ENCODE measurements at regions not wholly inside any gene's neighbourhood (a gene's known extent, or its start where the extent isn't known, plus 50 kb on each side); places are given as distances from the start of the nearest gene placed in this dataset.

GRCh38 chr11:92546603-92547002, 322.0 kb downstream of the FAT3 start:
- TF ChIP-seq POLR2A (IDR thresholded peaks at IDR 0.05) (no peak), CTCF (IDR thresholded peaks at IDR 0.05) (no peak)
- intact Hi-C loops (cut with DNase I): no loop called here
- 78 to 86% methylated on average over 5 of the region's 5 CpGs for WGBS, 2 donors
- Histone ChIP-seq H3K9me3 (no peaks in the 10 kb centered on the region), H3K4me3 (no peak overlapping the region), H3K4me1 (peaks cover 4% of the 10 kb centered on the region), H3K27me3 (no peaks in the 10 kb centered on the region), H3K27ac (no peak overlapping the region), H3K36me3 (replicated peaks in 1 of 2; ENCODE audit: insufficient read depth in 1 of 2, low read depth in 2 of 2) (no peaks in the 10 kb centered on the region)
- no peak for DNase-seq
- ATAC-seq: no peak

DNA sequence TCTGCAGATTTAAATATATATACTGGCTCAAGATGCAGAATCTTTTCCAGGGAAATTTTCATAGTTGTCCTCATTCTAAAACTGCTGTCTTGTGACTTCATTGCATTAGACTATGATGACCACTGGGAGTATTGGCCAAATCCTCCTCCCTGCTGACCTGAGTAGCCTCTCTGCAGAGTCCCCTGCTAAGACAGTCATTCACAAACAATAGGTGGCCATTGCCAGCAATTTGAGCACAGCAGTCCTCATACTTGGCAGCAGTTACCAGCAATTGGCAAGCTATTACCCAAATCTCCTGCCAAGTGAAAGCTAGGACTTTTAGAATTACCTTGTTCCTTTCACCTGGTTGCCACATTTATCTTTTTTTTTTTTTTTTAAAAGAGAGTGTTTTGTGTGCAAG, 325.8 kb downstream of the FAT3 start:
- intact Hi-C loops (cut with DNase I): no loop called here
- TF ChIP-seq POLR2A (IDR thresholded peaks at IDR 0.05): no peak
- TF ChIP-seq CTCF (IDR thresholded peaks at IDR 0.05): no peak
- no peaks in the 10 kb centered on the region for H3K9me3 ChIP-seq
- peak; percentile 73 for ATAC-seq
- H3K36me3 ChIP-seq (replicated peaks in 1 of 2; ENCODE audit: insufficient read depth in 1 of 2, low read depth in 2 of 2): no peaks in the 10 kb centered on the region
- peak; percentile 49 to 70 (median 60) for DNase-seq
- peaks cover 4% of the 10 kb centered on the region for H3K4me1 ChIP-seq
- no peak overlapping the region for H3K4me3 ChIP-seq
- no peak overlapping the region for H3K27ac ChIP-seq
- H3K27me3 ChIP-seq: no peaks in the 10 kb centered on the region

DNA sequence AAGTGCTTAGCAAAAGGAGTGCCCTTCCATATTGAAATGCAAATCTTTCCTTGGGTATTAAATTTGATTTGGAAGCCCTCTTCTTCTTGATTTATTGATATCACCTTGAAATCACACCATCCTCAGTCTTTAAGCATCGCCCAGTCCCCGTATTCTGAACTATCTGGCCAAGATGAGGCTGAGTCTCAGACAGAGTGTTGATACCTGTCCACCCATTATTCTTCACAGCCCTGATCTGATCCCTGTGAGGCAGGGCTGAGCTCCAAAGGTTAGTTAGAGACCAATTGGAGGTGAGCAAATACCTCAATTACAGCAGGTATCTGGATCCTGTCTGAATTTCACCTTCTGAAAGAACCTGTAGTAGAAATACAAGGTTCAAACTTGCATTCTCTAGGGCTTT, 326.3 kb downstream of the FAT3 start:
- Histone ChIP-seq H3K27ac (no peak overlapping the region), H3K9me3 (no peaks in the 10 kb centered on the region), H3K4me3 (no peak overlapping the region), H3K36me3 (replicated peaks in 1 of 2; ENCODE audit: insufficient read depth in 1 of 2, low read depth in 2 of 2) (no peaks in the 10 kb centered on the region), H3K4me1 (peaks cover 4% of the 10 kb centered on the region), H3K27me3 (no peaks in the 10 kb centered on the region)
- 83 to 85% methylated on average over 2 of the region's 2 CpGs for WGBS, 2 donors
- ATAC-seq: no peak
- intact Hi-C loops (cut with DNase I): no loop called here
- no peak for TF ChIP-seq POLR2A (IDR thresholded peaks at IDR 0.05)
- TF ChIP-seq CTCF (IDR thresholded peaks at IDR 0.05): no peak
- no peak for DNase-seq

GRCh38 chr11:92552942-92553341, 328.3 kb downstream of the FAT3 start:
- intact Hi-C loops (cut with DNase I): no loop called here
- 37 to 44% methylated on average over 2 of the region's 2 CpGs for WGBS, 2 donors
- Histone ChIP-seq H3K27me3 (no peaks in the 10 kb centered on the region), H3K9me3 (no peaks in the 10 kb centered on the region), H3K4me1 (peaks cover 4% of the 10 kb centered on the region), H3K4me3 (no peak overlapping the region), H3K36me3 (replicated peaks in 1 of 2; ENCODE audit: insufficient read depth in 1 of 2, low read depth in 2 of 2) (no peaks in the 10 kb centered on the region), H3K27ac (no peak overlapping the region)
- ATAC-seq (no peak), DNase-seq (no peak)
- TF ChIP-seq CTCF (IDR thresholded peaks at IDR 0.05) (peak in 6 of 7 experiments; percentile 5 to 58 (median 44)), POLR2A (IDR thresholded peaks at IDR 0.05) (no peak)

GRCh38 chr11:92554688-92555087, 330.1 kb downstream of the FAT3 start:
- H3K4me1 ChIP-seq: peaks cover 4% of the 10 kb centered on the region
- intact Hi-C loops (cut with DNase I): no loop called here
- no peaks in the 10 kb centered on the region for H3K9me3 ChIP-seq
- no peak overlapping the region for H3K27ac ChIP-seq
- DNase-seq (no peak), ATAC-seq (no peak)
- WGBS, 2 donors: 90% methylated on average over 7 of the region's 7 CpGs
- no peak overlapping the region for H3K4me3 ChIP-seq
- no peaks in the 10 kb centered on the region for H3K27me3 ChIP-seq
- TF ChIP-seq CTCF (IDR thresholded peaks at IDR 0.05) (no peak), POLR2A (IDR thresholded peaks at IDR 0.05) (no peak)
- H3K36me3 ChIP-seq (replicated peaks in 1 of 2; ENCODE audit: insufficient read depth in 1 of 2, low read depth in 2 of 2): no peaks in the 10 kb centered on the region

All from body of pancreas (tissue), 4 donors.